ENCODE measurements at regions not wholly inside any gene's neighbourhood (a gene's known extent, or its start where the extent isn't known, plus 50 kb on each side); places are given as distances from the start of the nearest gene placed in this dataset.

DNA sequence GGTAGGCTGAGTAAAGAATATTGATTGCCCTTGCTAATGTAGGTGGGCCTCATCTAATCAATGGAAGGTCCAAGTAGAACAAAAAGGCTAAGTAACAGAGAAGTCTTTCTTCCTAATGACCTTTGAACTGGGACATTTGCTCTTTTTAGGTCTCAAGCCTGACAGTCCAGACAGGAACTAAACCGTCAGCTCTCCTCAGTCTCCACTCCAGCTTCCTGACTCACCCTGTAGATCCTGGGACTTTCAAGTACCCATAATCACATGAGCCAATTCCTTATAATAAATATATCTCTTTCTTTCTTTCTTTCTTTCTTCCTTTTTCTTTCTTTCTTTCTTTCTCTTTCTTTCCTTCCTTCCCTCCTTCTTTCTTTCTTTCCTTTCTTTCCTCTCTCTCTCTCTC, 479.5 kb upstream of the PAPPA start:
- H3K4me3 ChIP-seq (ENCODE audit: low read depth, low read length) = no peak overlapping the region
- TF ChIP-seq CTCF (IDR thresholded peaks at IDR 0.05; ENCODE audit: borderline replicate concordance, insufficient read depth, low read depth, low read length) = no peak

DNA sequence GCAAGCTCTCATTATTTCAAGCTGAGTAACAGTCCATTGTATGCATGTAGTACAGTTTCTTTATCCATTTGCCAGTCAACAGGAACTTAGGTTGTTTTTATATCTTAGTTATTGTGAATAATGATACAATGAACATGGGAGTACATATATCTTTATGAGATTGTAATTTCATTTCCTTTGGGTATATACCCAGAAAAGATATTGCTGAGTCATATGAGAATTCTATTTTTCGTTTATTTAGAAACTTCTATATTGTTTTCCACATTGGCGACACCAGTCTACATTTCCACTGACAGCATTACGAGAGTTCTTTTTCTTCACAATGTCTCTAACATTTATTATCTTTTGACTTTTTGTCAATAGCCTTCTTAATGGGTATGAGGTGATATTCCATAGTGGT, 477.8 kb upstream of the PAPPA start:
- H3K4me3 ChIP-seq (ENCODE audit: low read depth, low read length) = no peak overlapping the region
- no peak for TF ChIP-seq CTCF (IDR thresholded peaks at IDR 0.05; ENCODE audit: borderline replicate concordance, insufficient read depth, low read depth, low read length)

DNA sequence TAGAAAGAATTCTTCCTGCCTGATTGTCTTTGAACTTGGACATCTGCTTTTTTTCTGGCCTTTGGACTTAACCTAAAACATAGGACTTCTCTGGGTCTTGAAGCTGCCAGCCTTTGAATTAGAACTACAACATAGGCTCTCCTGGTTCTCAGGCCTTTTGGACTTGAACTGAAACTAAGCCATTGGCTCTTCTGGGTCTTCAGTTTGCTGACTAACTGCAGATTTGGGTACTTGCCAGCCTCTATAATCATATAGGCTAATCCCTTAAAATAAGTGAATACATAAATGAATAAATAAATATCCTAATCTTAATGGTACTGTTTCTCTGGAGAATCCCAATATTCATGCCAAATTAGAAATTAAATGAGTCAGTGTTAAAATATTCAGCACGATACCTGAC, 473.4 kb upstream of the PAPPA start:
- TF ChIP-seq CTCF (IDR thresholded peaks at IDR 0.05; ENCODE audit: borderline replicate concordance, insufficient read depth, low read depth, low read length) = no peak
- H3K4me3 ChIP-seq (ENCODE audit: low read depth, low read length) = no peak overlapping the region

- no peak overlapping the region for H3K4me3 ChIP-seq (ENCODE audit: low read depth, low read length)
- no peak for TF ChIP-seq CTCF (IDR thresholded peaks at IDR 0.05; ENCODE audit: borderline replicate concordance, insufficient read depth, low read depth, low read length)
Measured at GRCh38 chr9:115681585-115681984, 472.0 kb upstream of the PAPPA start.

- no peak for TF ChIP-seq CTCF (IDR thresholded peaks at IDR 0.05; ENCODE audit: borderline replicate concordance, insufficient read depth, low read depth, low read length)
- H3K4me3 ChIP-seq (ENCODE audit: low read depth, low read length) = no peak overlapping the region
Measured at GRCh38 chr9:115686069-115686468, 467.5 kb upstream of the PAPPA start.

- no peak for TF ChIP-seq CTCF (IDR thresholded peaks at IDR 0.05; ENCODE audit: borderline replicate concordance, insufficient read depth, low read depth, low read length)
- no peak overlapping the region for H3K4me3 ChIP-seq (ENCODE audit: low read depth, low read length)
Measured at GRCh38 chr9:115687356-115687755, 466.2 kb upstream of the PAPPA start.

DNA sequence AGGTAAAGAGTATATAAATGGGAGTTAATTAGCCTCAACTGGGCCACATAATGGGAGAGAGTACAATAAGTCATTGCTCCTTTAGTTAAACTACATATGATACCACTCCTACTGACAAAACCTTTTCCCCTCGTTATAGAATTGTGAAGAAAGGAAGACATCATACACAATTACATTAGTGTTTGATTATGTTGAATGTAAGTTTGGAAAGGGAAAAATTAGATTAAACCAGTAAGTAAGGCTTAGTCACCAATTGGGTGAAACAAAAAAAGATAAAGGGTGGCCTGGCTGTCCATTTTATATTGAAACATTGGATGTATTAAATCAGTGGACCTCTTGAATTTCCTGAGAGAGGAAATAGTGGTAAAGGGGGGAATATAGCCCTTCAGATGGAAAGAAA, 464.3 kb upstream of the PAPPA start:
- no peak overlapping the region for H3K4me3 ChIP-seq (ENCODE audit: low read depth, low read length)
- TF ChIP-seq CTCF (IDR thresholded peaks at IDR 0.05; ENCODE audit: borderline replicate concordance, insufficient read depth, low read depth, low read length) = no peak
